NCI-H128 (cell line): ENCODE measurements at regions not wholly inside any gene's neighbourhood (a gene's known extent, or its start where the extent isn't known, plus 50 kb on each side); places are given as distances from the start of the nearest gene placed in this dataset.
"Not testable (repeated sequence)": the region's sequence is repeated elsewhere in the genome, so short reads cannot be mapped to it uniquely, and the experiment has no call there.

Experiments
- DNase-seq: peaks from one replicate; lab custom pipeline; 2025; ENCODE audit not compliant: unreplicated experiment; lab: John Stamatoyannopoulos, UW

GRCh38 chr3:152149832-152150231 lies 118.9 kb upstream of the MBNL1 start:
- no peak for DNase-seq

- DNase-seq = no peak
Measured at GRCh38 chr3:152151216-152151876, 117.4 kb upstream of the MBNL1 start.

- not testable (repeated sequence) for DNase-seq
Measured at GRCh38 chr3:152151877-152152765, 116.6 kb upstream of the MBNL1 start.

- not testable (repeated sequence) for DNase-seq
Measured at GRCh38 chr3:152153115-152153514, 115.6 kb upstream of the MBNL1 start.

- DNase-seq = no peak
Measured at GRCh38 chr3:152155246-152156020, 113.3 kb upstream of the MBNL1 start.

GRCh38 chr3:152156880-152157279 lies 111.8 kb upstream of the MBNL1 start:
- DNase-seq = no peak

GRCh38 chr3:152157337-152157736 lies 111.4 kb upstream of the MBNL1 start:
- DNase-seq = no peak

GRCh38 chr3:152159328-152159727 lies 109.4 kb upstream of the MBNL1 start:
- no peak for DNase-seq

GRCh38 chr3:152160350-152161011 lies 108.2 kb upstream of the MBNL1 start:
- DNase-seq = no peak

- no peak for DNase-seq
Measured at GRCh38 chr3:152172460-152172859, 96.3 kb upstream of the MBNL1 start.

- DNase-seq = no peak
Measured at GRCh38 chr3:152173627-152174026, 95.1 kb upstream of the MBNL1 start.

GRCh38 chr3:152174876-152175527 lies 93.7 kb upstream of the MBNL1 start:
- DNase-seq = no peak

- DNase-seq = no peak
Measured at GRCh38 chr3:152175528-152175889, 93.2 kb upstream of the MBNL1 start.

GRCh38 chr3:152176241-152176640 lies 92.5 kb upstream of the MBNL1 start:
- DNase-seq = no peak

GRCh38 chr3:152176998-152177397 lies 91.7 kb upstream of the MBNL1 start:
- DNase-seq = no peak

- no peak for DNase-seq
Measured at GRCh38 chr3:152177757-152178156, 91.0 kb upstream of the MBNL1 start.

GRCh38 chr3:152183473-152183872 lies 85.3 kb upstream of the MBNL1 start:
- DNase-seq = no peak

GRCh38 chr3:152184971-152185686 lies 83.6 kb upstream of the MBNL1 start:
- DNase-seq = no peak

GRCh38 chr3:152185891-152186630 lies 82.7 kb upstream of the MBNL1 start:
- no peak for DNase-seq
